GM21381 (cell line): ENCODE measurements at regions not wholly inside any gene's neighbourhood (a gene's known extent, or its start where the extent isn't known, plus 50 kb on each side); places are given as distances from the start of the nearest gene placed in this dataset.
"Not testable (repeated sequence)": the region's sequence is repeated elsewhere in the genome, so short reads cannot be mapped to it uniquely, and the experiment has no call there.

Source experiments
- ATAC-seq: cut with Tn5 transposase; IDR thresholded peaks from one replicate; pipeline ENCODE4 v1.9.1; 2021; ENCODE audit warnings: mild to moderate bottlenecking, moderate library complexity; ENCODE audit not compliant: unreplicated experiment

- ATAC-seq = no peak
These were observed 1217.6 kb upstream of the LRRN3 start for GRCh38 chr7:109873296-109873695.

DNA sequence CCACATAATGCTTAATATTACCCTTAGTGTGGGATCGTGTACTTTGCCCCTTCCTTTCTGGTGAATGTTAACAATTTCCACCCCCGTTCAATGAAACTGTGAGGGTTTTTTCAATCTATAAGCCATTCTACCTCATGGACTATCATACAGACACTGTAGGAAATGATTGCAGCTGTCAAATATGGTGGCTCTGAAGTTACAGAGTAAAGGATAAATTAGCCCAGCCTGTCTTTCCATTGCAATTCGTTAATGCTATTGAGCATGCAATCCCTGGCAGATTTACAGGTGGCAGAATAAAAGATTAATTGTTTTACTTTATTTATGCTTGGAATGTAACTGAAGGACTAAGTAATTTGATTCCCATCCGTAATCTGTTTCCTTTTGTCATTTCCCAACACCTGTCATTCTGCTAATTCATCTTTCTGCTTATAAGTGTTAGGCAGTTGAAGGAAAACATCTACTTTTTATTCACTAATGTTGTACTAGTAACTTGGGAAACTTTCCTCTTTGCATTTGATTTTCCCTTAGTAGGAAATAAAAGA is 1211.6 kb upstream of the LRRN3 start:
- no peak for ATAC-seq

DNA sequence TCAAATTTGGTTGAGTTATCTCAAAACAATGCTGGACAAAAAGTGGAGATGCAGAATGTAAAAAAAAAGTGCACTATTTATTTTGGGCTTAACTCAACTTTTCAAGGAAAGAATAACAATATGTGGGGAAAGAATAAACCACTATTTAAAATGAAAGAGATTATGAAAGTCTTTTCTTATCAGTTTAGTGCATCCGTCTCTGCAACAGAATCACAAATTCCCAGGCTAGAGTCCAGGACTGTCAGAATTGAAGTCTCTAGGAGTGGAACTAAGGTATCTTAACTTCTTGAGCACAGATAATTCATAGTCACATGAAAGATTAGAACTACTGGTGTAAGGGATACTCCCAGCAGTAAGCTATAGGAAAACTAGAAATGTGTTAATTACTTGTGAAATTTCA is 1200.3 kb upstream of the LRRN3 start:
- no peak for ATAC-seq

- ATAC-seq = no peak
These were observed 1197.7 kb upstream of the LRRN3 start for GRCh38 chr7:109893231-109893630.

GRCh38 chr7:109895536-109895935 is 1195.4 kb upstream of the LRRN3 start:
- ATAC-seq = no peak

DNA sequence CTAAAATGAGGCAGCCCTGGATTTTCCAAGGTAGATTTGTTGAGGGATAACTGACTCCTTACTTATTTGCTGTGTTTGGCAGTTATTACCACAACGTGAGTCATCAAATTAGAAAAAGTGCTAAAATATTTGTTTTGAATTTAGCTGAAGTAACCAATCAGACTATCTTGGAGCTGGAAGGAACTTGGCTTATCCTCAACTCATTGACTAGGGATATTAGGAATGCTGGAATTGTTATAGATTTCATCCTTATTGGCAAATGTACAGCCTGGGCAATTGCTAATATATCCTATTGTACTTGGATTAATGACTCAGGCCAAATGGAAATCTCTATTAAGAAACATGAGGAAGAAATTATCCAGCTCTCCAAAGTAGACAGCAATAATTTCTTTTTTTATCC is 1189.0 kb upstream of the LRRN3 start:
- no peak for ATAC-seq

DNA sequence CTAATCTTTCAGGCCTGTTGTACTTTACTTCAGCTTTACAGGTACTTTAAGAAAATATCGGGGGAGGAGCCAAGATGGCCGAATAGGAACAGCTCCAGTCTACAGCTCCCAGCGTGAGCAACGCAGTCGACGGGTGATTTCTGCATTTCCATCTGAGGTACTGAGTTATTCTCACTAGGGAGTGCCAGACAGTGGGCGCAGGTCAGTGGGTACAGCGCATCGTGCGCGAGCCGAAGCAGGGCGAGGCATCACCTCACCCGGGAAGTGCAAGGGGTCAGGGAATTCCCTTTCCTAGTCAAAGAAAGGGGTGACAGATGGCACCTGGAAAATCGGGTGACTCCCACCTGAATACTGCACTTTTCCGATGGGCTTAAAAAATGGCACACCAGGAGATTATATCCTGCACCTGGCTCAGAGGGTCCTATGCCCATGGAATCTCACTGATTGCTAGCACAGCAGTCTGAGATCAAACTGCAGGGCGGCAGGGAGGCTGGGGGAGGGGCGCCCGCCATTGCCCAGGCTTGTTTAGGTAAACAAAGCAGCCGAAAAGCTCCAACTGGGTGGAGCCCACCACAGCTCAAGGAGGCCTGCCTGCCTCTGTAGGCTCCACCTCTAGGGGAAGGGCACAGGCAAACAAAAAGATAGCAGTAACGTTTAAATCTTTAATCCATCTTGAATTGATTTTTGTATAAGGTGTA is 1185.4 kb upstream of the LRRN3 start:
- not testable (repeated sequence) for ATAC-seq

DNA sequence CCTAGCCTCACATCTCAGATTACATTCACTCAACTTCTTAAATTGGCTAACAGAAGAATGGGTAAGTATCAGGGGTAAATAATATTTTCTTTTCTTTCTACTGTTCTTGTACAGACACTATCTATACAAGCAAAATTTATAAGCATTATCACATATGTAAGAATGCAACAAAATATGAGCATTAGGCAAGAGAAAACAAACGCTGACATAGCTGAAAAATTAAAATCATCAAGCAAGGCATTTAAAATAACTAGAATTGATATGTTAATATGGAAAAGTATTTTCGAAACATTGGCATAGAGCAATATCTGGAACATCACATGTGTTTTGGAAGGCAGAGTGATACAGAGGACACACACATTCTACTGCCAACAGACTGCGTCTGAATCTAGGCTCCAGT is 1175.3 kb upstream of the LRRN3 start:
- no peak for ATAC-seq

DNA sequence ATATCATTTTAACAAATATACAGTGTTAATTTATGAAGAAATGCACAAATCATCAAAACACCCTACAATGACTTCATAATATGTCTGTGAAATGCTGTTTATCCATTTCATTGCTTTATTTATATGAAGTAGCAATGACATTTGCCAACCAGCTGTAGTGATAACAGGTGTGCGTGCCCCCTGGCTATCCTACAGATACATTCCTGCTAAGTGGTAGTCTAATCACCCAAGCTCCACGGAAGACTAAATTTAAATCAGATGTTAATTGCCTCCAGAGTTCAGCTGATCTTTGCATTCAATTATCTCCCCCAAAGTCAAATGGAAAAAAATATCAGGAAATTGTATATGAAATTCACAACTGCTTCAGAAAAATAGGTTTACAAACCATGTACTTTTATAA is 1164.2 kb upstream of the LRRN3 start:
- no peak for ATAC-seq

DNA sequence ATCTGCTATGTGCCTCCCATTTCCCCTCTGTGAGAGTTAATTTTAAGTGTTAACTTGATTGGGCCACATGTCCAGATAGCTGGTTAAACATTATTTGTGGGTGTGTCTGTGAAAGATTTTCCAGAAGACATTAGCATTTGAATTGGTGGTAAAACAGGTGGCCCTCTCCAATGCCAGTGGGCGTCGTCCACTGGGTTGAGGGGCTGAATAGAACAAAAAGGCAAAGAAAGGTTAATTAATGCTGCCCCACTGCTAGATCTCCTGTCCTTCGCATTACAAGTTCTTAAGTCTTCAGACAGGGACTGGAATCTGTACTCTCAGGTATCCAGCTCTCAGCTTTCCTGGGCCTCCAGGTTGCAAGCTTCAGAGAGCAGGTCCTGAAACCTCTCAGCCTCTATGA is 1160.9 kb upstream of the LRRN3 start:
- ATAC-seq = no peak

- ATAC-seq = no peak
These were observed 1151.7 kb upstream of the LRRN3 start for GRCh38 chr7:109939207-109939606.

DNA sequence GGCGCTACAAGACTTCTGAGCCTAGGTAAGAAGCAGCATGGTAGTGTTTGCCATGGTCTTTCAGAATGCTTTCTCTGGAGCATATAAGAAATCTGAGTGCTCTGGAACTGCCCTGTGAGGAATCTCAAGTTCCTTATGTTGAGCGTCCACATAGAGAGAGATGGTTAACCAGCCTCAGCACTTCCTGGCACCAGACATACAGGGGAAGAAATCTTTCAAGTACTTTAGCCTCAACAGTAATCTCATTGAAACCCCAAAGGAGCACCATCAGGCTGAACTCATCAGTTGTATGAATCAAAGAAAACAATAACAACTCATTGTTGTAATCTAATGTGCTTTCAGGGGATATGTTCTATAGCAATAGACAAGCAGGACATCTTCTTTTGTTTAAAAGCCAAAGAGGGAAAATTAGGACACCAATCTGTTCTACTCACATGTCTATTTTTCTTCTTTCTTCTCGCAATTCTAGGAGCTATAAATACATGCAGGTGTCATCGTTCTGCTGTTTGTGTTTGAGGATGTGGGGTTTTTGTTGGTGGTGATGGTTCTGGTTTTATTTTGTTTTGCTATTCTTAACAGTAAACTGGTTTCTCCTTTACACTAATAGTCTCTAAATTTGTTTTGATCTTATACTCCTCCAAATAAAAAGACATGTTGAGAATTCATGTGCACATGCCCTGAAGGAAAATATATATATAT is 1145.0 kb upstream of the LRRN3 start:
- ATAC-seq = no peak

DNA sequence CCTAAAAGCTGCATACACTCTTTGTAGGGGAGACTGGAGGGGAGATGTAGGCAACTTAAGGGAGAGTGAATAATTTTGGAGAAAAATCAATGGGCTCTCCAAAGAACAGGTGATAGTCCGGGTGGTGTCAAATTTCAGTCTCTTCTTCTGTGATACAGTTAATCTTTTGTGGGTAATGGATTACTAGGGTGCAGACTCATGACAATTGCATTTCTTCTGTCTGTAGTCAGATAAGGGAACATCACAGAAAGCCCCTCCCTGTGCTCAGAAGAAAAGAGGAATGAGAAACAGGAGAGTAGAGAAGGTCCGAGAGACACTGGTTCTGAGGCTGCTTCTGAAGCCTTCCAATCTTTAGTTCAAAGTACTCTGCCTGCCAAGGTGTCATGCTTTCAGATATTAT is 1140.7 kb upstream of the LRRN3 start:
- no peak for ATAC-seq

GRCh38 chr7:109950821-109951564 is 1139.9 kb upstream of the LRRN3 start:
- ATAC-seq = no peak

DNA sequence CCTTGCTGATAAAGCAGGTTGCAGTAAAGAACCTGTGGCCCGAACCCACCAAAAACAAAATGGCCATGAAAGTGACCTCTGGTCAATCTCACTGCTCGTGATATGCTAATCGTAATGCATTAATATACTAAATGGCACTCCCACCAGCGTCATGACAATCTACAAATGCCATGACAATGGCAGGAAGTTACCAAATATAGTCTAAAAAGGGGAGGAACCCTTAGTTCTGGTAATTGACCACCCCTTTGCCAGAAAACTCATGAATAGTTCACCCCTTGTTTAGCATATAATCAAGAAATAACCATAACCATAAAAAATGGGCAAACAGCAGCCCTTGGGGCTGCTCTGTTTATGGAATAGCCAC is 1139.4 kb upstream of the LRRN3 start:
- no peak for ATAC-seq

- ATAC-seq = no peak
These were observed 1134.9 kb upstream of the LRRN3 start for GRCh38 chr7:109955986-109956385.

GRCh38 chr7:109956916-109957315 is 1134.0 kb upstream of the LRRN3 start:
- ATAC-seq = no peak

- no peak for ATAC-seq
These were observed 1127.2 kb upstream of the LRRN3 start for GRCh38 chr7:109963741-109964140.

DNA sequence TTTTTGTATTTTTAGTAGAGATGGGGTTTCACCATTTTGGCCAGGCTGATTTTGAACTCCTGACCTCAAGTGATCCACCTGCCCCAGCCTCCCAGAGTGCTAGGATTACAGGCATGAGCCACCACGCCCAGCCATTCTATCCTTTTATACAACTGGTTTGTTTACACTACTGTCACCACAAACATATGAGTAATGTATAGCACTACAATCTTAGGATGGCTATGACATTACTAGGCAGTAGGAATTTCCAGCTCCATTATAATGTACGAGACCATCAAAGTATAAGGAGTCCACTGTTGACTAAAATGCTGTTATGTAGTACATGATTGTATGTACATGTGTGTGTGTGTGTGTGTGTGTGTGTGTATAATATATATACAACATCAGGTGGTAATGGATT is 1126.1 kb upstream of the LRRN3 start:
- no peak for ATAC-seq

- no peak for ATAC-seq
These were observed 1123.5 kb upstream of the LRRN3 start for GRCh38 chr7:109967406-109967805.

- ATAC-seq = no peak
These were observed 1107.3 kb upstream of the LRRN3 start for GRCh38 chr7:109983618-109984017.

DNA sequence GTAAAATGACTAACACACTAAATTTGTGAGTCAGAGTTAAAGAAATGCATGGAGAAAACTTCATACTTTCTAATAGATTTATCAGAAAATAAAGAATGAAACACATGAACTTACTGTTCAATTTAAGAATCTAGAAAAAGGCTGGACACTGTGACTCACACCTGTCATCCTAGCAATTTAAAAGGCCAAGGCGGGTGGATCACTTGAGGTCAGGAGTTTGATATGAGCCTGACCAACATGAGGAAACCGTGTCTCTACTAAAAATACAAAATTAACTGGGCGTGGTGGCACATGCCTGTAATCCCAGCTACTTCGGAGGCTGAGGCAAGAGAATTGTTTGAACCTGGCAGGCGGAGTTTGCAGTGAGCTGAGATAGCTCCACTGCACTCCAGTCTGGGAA is 1106.2 kb upstream of the LRRN3 start:
- ATAC-seq = no peak
